NCI-H524 treated with DMSO at 0.1 percent for 48 hours (cell line): ENCODE measurements at regions not wholly inside any gene's neighbourhood (a gene's known extent, or its start where the extent isn't known, plus 50 kb on each side); places are given as distances from the start of the nearest gene placed in this dataset.
"Not testable (repeated sequence)": the region's sequence is repeated elsewhere in the genome, so short reads cannot be mapped to it uniquely, and the experiment has no call there.

Source experiments
- DNase-seq: peaks from one replicate; lab custom pipeline; 2025; lab: John Stamatoyannopoulos, UW

DNA sequence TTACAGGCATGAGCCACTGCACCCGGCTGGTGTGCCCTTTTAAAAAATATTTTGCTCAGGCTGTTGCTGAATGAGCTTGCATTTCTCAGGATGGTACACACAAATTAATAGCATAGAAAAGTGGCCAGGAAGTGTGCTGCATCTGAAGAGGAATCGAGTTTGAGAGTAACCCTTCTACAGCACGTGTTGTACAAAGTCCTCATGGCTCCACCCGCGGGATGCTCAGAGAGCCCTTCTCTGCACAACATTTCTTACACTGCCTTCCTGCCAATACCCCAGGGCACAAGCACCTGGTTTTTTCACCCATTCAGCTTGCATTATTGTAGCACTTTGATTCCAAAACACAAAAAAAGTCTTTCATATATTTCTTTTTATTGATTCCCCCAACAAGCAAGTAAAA is 90.1 kb upstream of the NEDD4L start:
- DNase-seq: no peak

DNA sequence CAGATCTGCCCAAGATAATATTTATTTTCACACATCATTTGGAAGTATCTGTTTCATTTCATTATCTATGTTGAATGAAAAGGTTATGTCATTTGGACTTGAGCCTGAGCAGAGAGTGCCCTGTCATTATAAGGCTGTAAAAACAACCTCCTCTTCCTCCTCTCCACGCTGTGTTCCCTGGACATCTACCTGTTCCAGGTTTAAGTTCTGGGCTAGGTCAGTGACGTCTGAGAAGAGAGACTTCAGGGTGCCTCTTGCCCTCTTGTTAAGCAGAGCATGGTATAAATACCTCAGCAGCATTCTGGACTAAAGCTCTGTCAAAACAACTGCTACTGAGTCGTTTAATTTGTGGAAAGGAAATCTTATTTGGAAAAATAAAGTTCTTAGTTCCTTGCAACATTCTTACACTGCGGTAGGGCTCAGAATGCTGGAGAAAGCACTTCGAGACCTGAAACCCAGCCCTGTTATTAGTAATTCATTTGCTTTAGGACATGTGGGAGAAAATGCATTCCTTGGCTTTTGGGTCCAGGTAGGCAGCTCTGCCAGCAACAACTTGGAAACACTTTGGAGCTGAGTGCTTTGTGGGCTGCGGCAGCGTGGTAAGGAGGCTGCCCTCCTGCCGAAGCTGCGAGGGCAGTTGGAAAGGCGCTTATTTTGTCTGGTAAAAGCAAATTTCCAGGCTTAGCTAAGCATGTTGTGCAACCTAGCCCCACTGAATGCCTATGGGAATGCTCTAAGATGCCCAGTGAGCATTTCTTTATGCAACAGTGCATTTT is 91.8 kb upstream of the NEDD4L start:
- no peak for DNase-seq

DNA sequence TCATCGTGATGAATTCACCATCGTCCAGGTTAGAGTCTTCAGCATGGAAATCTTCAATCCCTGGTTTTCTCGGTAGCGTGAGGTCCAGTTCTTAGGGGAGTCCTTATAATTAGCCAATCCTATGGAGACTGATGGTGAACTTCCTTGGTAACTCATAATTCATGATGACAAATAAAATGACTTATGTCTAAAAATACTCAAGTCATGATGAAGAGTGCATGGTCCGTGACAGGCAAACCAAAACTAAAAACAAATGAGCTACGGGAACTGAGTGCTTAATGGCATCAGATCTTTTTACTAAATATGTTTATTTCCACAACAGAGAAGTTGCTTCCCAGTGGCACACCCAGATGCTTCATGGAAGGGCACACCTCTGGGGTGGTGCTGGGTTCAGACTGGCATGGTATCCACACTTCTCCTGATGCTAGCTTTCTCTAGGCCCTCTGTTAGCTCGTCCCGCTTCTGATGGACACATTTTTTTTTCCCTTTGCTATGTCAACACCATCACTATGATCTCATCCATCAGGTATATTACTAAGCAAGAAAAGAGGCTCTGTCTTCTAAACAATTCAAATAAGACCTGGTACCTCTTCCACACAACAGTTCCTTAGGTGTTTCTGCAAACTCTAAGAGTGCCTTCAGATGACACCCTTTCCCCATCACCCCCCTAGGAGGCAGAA is 92.8 kb upstream of the NEDD4L start:
- no peak for DNase-seq

DNA sequence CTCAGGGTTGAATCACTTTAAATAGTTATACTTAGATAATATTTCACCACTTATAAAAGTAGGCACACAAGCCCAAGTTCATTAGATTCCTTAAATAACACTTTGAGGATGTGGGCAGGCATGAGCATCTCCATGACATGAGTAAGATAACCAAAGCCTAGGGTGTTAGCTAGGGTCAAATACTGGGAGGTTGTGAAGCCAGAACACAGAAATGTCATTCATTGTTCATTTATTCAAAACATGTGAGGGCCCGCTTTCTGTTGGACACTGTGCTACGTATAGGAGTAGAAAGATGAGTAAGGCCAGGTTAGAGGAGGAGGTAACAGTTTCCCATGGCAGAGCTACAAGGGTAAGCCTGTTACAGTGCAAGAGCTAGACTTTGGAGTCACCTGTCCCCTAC is 93.5 kb upstream of the NEDD4L start:
- no peak for DNase-seq

DNA sequence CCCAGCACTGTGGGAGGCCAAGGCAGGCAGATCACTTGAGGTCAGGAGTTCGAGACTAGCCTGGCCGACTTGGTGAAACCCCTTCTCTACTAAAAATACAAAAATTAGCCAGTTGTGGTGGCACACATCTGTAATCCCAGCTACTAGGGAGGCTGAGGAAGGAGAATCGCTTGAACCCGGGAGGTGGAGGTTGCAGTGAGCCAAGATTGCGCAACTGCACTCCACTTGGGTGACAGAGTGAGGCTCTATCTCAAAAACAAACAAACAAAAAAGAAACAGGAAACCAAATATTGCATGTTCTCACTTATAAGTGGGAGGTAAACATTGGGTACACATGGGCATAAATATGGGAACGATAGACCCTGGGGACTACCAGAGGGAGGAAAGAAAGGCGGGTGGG is 94.7 kb upstream of the NEDD4L start:
- not testable (repeated sequence) for DNase-seq

DNA sequence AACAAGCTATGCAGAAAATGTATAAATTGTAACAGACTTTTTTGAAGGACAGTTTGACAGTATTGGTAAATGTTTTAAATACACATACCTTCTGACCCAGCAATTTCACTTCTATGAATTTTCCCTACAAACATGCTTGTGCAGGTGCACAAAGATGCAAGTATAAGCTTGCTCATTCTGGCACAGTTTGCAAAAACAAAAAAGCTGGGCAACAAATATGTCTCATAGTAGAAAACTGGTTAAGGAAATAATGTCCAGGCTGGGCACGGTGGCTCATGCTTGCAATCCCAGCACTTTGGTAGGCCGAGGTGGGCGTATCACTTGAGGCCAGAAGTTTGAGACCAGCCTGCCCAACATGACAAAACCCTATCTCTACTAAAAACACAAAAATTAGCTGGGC is 96.9 kb upstream of the NEDD4L start:
- DNase-seq: no peak

DNA sequence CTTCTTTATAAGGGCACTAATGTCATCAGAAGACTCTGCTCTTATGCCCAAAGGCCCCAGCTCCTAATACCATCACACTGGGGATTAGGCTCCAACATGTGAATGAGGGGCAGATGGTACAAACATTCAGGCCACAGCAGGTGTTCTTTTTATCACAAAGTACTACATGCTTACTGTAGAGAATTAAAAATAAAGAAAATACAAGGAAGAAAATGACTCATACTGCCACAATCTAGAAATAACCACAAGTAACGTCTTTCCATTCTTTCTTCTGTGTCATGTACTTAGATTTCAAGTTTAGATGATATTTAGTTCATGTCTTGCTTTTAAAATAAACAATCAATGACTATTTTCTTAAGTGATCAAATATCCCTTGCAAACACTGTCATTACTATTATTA is 100.3 kb upstream of the NEDD4L start:
- DNase-seq: peak; percentile 52

DNA sequence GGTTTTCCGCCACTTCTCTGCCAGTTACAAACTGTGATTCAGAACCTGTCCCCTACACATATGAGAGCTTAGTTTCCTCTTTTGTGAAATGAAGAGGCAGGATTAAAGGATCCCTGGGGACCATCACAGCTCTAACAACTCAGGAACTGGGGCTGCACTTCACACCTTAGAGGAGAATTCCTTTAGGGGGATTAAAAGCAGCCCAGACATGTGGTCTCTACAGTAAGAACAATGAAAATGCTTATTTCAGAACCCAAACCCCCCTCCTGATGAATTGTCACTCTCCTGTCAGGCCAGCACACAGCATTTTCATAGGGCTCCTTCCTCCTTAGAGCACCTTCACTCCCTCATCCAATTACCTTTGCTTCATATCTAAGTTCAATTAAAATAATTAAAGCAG is 101.5 kb upstream of the NEDD4L start:
- peak; percentile 73 for DNase-seq

DNA sequence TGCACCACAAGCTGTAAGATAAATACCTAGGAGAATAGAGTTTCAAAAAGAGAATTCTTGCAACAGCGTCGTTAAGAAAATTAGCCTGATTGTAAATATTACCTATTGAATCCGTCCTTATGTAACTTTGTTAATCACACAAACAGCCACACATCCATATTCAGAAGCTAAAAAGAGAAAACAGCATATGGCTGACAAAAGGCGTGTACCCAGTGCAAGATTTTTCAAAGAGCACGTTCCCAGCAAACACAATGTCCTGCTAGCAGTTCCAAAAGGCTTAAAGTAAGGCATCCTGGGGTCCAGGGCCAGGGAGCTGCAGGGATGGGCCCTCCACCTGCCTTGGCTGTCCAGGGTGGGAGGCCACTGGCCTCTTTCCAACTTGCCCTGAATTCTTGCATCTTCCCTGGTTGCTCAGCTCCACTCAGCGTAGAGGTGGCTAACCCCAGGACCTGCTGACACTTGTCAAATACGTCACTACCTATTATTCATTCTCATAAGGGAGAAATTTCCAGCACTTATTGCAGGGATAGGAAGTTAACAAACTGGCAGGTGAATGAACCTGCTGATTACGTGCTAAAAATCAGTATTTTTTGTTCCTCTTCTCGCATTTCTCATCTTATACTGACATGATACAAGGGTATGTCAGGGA is 102.1 kb upstream of the NEDD4L start:
- DNase-seq: no peak

DNA sequence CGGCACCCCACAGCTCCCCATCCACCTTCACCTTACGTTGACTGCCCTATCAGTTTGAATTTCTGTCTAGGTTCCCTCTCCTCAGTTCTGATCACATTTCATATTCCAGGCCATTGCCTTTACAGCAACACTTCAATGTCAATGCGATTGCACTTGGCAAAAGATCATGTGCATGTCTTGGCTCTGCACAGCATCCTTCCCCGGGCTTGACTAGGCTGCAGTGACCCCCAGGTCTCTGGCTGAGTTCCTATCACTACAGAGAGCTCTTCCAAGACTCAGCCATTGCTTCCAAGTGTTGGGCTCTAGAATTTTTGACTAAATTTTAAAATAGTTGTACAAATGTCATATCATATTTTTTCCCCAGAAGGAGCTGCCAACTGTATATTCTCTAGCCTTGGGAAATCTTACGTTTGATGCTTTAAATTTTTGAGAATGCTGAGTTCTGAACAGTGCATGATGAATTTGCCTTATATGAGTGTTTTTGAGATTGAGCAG is 103.8 kb upstream of the NEDD4L start:
- no peak for DNase-seq

DNA sequence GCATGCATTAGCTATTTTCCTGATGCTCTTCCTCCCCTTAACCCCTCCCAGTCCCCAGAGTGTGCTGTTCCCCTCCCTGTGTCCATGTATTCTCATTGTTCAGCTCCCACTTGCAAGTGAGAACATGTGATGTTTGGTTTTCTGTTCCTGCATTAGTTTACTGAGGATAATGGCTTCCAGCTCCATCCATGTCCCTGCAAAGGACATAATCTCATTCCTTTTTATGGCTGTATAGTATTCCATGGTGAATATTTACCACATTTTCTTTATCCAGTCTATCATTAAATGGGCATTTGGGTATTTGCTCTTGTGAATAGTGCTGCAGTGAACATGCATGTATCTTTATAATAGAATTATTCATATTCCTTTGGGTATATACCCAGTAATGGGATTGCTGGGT is 109.7 kb upstream of the NEDD4L start:
- not testable (repeated sequence) for DNase-seq

DNA sequence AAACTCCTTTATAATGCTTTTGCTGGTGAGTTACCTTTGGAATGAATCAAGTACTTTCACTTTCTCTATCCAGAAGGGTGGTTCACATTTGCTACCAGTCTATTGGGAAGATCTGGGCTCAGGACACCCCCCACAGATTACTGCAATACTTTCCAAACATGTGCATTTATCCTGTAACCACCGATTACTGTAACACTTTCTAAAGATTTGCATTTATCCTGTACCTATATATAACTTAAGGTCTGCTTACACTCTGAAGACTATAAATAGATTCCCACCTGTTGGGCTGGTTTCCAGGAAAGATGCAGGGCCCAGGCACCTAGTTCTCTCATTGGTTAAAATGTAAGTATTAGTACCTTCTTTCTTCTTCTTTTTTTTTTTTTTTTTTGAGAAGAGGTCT is 113.0 kb upstream of the NEDD4L start:
- DNase-seq: no peak

DNA sequence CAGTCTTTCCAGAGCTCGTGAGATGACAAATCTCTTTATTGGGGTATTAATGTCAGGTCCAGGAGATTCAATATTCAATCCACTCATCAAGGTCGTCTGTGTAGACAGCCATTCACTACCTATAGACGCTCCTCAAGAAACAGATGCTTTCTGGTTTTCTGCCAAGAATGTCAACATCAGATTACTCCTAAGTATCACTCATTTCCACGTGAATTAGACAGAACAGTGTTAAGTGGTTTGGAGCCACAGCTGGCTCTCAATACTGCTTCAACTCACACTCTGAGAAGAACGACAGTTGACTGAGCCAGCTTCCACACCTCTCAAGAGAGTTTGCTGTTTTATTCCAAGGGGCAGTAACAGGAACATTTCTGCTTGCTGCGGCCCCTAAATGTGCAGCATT is 113.5 kb upstream of the NEDD4L start:
- peak; percentile 92 for DNase-seq

DNA sequence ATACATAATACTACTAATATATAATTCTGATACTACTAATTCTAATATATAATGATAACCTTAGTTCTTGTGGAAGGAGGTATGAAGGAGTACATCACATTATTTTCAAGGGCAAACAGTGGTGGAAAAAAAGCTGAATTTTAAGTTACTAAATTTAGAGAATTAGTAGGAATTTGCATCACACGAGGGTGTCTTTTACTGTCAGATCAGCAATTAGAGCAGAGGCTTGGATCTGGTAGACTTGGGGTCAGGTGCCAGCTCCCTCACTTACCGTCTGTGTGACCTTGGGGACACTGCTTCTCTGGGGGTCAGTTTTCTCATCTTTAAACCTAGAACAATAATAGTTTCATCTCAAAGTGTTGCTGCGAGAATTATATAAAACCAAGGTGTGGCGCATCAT is 114.1 kb upstream of the NEDD4L start:
- DNase-seq: no peak

DNA sequence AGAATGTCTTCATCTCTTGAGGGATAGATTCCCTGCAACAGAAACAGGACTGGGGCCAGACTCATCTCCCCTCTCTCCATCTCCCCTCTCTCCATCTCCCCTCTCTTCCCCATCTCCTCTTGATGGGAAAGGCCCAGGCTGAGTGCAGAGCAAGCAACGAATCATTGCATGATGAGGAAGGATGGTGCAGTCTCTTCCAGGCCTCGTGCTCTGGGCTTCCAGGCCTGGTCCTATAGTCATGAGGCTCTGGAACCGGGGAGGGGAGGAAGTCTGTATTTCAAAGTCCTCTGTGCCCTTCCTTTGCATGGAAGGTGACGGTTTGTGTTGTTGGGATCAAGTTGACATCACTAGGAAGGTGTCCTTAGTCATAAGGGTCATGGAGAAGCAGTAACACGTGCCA is 115.6 kb upstream of the NEDD4L start:
- no peak for DNase-seq

DNA sequence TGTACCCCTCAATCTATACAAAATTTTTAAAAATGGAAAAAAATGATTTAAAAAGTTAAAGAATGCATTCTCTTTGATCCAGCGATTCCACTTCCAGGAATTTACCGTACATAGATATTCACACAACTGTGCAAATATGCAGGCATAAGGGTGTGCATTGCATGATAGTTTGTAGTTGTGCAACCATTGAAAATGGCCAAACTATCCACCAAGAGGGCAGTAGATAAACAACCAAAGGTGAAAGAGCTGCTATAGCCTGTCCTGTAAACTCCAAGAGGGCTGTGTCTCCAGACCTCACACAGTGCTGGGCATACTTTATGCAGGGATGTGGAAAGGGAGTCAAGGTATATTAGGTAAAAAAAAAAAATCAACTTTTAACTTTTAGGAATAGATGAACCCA is 116.5 kb upstream of the NEDD4L start:
- no peak for DNase-seq

DNA sequence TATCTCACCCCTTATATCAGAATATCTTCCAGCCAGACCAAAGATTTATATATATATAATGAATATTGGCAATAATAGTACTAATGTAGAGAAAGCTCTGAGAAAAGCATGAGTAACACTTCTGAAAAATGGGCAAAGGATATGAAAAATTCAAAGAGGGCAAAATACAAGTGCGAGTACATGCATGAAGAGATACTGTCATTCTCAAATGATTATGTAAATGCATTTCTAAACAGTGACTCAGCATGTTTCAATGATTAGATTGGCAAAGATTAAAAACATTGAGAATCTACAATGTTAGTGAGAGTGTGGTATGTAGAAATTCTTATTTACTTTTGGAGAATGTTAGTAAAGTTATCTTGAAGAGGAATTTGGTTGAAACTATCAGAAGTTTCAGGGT is 118.3 kb upstream of the NEDD4L start:
- no peak for DNase-seq

DNA sequence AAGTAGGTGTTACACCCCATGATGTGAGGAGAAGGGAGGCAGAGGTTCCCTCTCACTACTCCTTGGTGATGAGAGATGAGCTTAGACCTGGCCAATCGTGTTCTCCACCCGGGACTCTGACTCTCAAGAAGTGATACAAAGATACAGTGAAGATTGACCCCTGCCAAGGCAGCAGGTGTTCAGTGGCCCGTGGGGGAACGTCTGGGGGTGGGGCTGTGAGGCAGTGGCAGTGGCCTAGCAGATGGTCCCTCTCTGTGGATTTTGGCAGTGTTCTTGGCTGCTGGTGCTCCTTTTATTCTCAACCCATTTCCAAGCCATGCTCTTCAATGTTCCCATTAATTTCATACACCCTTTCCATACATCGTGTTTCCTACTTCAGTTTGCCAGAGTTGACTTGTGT is 120.4 kb upstream of the NEDD4L start:
- peak; percentile 51 for DNase-seq

DNA sequence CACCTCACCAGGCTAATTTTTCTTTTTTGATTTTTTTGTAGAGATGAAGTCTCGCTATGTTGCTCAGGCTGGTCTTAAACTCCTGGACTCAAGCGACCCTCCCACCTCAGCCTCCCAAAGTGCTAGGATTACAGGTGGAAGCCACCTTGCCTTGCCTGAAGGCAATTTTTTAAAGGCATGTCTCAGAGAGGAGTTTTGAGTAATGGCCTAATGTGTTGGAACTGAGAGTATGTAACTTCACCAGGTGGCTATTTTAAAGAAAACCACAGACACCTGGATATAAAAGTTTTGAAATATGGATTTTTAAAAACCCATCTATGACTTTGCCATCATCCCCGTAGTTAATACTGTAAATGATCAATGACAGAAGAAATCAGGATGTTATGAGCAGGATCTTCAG is 119.8 kb upstream of the ATP8B1 start:
- DNase-seq: no peak

DNA sequence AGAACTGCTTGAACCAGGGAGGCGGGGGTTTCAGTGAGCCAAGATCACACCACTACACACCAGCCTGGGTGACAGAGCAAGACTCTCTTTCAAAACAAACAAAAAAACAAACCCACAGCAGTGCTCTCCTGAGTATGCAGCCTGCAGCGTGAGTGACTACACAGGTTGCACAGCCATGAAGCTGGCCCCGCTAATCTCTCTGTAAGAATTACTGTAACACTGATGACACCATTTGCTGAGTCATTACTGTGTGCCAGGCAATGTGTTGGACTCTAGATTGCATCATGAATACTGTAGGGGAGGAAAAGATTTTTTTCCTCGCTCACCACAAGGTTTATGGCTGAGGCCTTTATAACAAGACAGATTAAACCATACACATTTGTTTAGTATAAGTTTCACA is 118.6 kb upstream of the ATP8B1 start:
- DNase-seq: no peak

DNA sequence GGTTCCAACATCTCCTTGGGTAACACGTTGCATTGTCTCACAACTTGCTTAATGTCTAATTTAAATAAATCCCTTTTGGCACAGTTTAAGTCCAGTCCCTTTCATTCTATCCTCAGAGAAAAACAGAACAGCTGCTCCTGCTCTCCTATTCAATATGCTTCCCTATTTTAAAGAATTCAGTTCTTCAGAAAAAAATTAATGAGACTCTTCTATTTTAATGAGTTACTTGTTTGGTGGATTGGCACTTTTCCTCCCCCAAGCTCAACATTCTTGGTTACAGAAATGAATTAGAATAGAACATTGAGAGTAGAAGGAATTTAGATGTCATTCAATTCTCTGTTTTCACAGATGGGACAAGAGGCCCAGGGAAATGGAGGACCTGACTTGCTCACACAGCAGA is 116.9 kb upstream of the ATP8B1 start:
- DNase-seq: no peak

DNA sequence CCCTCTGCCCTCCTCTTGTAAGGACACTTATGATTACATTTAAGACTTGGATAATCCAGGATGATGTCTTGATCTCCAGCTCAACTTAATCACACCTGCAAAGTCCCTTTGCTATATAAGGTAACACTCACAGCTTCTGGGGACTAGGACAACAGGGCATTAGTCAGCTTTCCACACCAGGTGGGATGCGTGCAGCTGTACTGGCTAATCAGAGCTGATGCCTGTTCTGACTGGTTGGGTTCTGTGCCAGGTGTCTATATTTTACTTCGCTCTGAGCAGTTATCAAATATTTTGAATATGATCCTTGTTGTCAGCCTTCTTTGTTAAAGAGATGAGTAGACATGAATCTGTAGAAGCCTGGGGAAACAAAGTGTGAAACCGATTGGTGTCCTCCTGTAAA is 115.5 kb upstream of the ATP8B1 start:
- DNase-seq: no peak

DNA sequence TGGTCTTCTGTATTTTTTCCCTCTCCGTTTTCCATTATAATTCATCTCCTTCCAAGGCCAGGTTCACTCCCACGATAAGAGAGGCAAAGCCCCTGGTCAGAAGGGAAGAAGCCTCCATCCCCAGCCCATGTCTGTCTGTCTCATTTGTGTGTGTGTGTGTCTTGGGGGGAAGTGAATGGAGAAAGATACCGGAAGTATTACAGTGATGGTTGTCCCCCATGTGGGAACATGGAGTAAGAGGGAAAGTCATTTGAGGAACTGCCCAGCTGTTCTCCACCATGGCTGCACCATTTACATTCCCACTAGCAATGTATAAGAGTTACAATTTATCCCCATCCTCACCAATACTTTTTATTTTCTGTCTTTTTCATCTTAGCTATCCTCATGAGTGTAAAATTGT is 113.6 kb upstream of the ATP8B1 start:
- no peak for DNase-seq
